Stimulated activated CD4-positive, alpha-beta T cell treated with anti-CD3 and anti-CD28 coated beads, Interleukin-4, amount 100 ng/mL, for 1 hour (primary cell): ENCODE measurements at regions not wholly inside any gene's neighbourhood (a gene's known extent, or its start where the extent isn't known, plus 50 kb on each side); places are given as distances from the start of the nearest gene placed in this dataset.
"Not testable (repeated sequence)": the region's sequence is repeated elsewhere in the genome, so short reads cannot be mapped to it uniquely, and the experiment has no call there.

Experiments
- DNase-seq: peaks from one replicate; pipeline ENCODE4 v3.0.0-alpha.2; 2020

DNA sequence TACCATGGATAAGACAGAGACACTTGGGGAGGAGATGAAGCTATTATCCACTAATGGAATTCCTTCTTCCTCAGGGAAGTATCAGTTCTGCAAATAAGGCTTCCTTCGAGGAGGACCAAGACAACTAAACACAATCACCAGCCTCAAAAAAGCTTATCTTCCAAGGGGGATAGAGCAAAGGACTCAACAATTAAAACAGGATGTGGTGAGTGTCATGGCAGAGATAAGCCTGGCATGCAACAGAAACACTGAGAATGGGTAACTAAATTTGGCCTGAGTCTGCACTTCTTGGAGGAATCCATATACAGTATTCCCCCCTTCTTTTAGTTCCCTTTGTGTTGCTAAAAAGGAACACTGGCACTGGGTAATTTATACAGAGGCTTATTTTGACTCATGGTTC, 1285.2 kb downstream of the GATA3 start:
- no peak for DNase-seq

DNA sequence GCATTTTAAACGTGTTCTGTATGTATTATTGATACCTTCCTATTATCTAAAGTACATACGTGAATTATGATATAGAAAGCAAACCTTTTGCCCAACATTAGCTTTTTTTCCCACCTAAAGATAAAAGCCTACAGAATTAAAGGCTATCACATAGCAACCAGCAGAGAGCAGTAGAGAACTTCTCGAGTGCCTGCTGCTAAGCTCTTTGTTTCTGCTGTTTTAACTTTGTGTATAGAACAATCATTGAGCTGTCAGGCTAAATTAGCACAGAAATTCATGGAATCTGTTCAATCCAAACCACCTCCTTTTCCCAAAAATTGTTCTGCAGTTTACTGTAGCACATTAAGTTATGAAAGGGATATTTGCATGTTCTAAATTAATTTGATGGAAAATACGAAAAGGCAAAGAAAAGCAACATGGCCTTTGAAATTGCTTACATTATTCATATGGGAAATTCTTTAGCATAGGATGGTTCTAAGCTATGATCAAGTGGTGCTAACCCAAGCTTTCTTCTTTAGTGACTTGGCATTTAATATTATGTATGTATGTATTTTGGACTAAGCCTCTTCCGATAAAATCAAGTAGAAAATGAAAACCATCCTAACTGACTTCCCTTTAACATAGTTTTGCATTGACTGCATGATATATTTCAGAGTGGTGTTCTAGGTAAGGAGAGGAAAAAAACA, 1288.5 kb downstream of the GATA3 start:
- DNase-seq = no peak

DNA sequence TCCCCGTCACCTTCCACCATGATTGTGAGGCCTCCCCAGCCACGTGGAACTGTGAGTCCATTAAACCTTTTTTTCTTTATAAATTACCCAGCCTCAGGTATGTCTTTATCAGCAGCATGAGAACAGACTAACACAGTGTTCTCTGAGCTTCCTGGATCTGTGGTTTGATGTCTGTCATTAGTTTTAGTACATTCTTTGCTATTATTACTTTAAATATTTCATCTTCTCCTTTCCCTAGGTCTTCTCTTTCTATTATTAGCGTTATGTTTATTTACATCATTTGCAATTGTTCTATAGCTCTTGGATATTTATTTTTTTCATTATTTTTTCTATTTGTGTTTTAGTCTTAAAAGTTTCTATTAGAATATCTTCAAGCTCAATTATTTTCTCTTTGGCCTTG, 1293.4 kb downstream of the GATA3 start:
- not testable (repeated sequence) for DNase-seq

DNA sequence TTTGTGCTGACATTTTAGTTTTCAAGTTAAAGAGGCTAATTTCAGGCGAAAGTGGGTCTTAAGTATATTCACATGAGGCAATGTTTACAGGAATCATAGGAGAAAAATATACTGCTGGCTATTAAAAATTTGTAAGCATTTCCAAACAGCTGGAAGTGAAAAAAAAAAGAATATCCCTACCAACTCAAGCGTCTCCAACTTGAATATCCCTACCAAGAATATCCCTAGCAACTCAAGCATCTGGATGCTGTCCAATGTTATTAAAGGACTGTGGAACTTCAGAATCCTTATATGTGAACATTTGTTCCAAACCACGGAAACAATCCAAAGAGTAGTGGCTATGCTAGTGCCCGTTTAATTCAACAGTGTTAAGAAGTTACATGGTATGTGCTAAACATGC, 1303.0 kb downstream of the GATA3 start:
- DNase-seq = no peak

DNA sequence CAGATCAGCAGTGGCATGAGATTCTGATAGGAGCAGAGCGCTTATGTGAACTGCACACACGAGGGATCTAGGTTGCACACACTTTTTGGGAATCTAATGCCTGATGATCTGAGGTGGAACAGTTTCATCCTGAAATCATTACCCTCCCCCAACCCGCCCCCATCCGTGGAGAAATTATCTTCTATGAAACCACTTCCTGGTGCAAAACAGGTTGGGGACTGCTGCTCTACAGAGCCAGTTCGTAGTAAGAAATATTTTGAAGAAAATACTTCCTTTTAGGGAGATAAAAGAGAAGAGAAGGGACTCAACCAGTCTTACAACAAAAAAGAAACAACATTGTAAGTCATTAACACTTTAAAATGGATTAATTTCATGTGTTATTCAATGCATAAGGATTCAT, 1308.2 kb downstream of the GATA3 start:
- DNase-seq = no peak

DNA sequence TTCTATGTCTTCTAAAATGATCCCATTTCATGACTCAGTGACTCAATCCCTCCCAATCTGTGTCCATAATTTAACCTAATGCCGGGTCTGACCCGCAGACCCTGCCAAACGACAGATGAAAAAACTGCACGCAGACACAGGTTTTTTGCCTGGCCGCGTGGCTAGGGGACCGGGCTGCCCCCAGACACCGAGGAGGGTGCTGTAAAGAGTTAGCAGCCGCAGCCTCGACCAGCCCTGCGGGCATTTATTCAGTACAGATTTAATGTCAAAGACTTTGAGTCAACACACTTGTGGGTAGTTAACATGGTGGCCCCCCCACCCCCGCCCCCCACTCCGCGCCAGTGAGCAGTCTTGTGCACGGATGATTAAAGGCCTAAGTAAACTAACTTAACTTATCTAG, 1324.7 kb downstream of the GATA3 start:
- no peak for DNase-seq

DNA sequence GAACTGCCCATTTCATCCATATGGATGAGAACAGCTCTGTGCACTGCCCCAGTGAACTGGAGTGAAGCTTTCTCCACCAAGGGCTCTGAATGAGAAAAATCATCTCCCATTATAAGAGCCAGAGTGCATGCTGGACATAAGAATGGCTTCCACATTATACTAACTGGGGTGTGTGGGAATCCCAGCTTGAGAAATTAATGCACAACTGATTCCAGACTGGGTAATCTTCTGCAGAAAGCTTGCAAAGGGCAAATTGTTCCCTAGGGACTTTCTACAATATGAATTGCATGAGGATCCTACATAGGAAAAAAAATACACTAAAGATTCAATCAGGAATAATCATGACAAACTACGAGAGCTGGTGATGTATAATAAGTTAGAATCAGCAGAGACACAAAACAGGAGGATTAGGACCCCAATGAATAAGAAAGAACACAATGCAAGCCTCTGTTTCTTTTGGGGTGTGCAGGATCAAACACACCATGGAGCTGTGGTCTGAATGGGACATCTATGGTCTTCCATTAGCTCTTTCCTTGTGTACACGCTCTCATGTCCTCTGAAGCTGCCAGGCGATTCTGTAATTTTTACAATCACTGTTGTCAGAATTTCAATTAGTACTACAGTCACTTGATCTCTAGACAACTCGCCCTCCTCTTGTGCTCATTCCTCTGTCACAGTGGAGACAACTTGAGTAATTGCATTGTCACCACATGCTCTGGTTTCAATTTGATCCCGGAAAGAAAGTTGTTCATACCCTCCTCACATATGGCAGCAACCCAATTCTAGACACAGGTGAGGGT, 1327.4 kb downstream of the GATA3 start:
- no peak for DNase-seq

DNA sequence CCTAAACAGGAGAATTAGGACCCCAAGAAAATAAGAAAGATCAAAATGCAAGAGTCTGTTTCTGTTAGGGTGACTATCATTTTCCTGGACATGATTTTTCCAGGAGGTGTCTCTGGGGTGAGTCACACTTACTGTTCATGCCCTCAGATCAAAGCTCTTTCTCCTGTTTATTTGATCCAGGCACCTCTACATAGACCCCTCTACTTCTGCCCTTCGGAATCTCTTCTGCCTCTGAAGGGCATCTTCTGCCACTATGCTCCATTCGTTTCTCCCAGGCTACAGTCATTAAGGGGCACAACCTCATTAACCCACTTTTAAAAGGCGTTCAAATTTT, 1328.0 kb downstream of the GATA3 start:
- DNase-seq = no peak

DNA sequence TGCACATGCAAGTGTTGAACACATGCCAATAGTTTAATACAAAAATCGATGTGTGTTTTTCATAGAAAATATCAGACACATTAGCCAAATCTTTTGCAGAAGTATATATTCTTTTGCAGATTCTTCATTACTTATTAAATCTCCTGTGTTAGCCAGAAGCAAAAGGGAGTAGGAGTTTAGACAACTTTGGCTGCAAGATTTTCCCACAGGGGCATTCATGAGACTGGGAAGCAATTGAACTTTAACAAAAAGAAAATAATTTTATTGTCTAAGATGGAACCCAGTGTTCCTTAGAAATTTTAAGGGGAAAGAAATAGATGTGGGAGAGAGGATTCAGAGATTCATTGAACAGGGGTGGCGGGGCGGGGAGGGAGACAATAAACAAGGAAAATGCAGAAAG, 1336.0 kb downstream of the GATA3 start:
- no peak for DNase-seq

DNA sequence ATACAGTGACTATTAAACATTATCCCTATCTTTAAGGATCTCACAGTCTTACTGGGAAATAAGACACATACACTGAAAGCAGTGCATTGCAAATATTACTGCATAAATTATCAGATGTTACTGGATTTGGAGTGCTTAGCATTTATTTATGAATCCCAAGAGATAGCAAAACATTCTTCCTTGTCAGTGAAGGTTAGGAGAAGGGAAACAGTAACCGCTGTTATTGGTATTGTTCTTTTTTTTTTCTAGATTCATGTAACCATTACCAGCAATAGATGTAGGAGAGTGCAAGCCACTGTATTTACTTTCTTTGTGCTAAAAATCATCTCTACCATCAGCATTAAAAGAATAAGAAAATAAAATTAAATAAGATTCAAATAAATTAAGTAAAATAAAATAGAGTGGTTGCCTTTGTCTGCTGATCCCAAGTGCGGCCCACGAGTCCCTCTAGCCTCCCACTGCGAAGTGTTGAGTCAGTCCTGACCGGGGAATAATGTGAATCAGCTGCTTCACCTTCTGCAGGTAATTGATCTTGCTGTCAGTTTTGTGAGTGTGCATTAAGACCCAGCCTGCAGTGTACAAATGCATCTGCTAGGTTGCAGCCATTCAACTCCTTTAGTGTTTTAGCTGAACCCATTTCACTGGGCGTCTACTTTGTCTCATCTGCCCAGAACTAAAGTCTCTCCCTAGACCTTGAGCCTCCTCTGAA, 1344.9 kb downstream of the GATA3 start:
- no peak for DNase-seq

DNA sequence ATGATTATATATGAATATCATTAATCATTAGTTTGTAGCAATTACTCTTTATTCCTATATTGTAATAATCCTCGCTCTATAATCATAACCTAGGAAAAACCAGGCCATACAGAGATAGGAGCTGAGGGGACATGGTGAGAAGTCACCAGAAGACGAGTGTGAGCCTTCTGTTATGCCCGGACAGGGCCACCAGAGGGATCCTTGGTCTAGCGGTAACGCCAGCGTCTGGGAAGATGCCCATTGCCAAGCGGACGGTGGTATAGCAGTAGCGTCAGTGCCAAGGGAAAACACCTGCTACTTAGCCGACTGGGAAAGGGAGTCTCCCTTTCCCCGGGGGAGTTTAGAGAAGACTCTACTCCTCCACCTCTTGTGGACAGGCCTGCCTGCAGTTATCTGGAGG, 1347.6 kb downstream of the GATA3 start:
- not testable (repeated sequence) for DNase-seq

DNA sequence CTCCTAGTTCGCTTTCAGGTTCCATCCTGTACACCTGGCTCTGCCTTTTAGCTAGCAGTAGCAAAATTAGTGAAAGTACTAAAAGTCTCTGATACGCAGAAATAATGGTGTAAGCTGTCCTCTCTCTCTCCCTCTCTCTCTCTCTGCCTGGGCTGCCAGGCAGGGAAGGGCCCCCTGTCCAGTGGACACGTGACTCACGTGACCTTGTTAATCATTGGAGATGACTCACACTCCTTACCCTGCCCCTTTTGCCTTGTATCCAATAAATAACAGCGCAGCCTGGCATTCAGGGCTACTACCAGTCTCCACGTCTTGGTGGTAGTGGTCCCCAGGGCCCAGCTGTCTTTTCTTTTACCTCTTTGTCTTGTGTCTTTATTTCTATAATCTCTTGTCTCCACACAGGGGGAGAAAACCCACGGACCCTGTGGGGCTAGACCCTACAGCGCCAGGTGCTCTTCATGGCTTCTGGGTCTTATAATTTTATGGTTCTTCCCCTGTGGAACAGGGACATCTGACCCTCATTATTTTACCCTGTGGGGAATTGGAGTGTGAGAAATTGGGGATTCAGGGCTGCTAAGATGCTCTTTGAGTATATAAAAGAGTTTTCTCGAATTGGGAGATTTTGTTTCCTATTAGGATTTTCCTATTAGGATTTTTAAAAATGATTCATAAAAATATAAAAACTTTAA, 1348.2 kb downstream of the GATA3 start:
- not testable (repeated sequence) for DNase-seq

DNA sequence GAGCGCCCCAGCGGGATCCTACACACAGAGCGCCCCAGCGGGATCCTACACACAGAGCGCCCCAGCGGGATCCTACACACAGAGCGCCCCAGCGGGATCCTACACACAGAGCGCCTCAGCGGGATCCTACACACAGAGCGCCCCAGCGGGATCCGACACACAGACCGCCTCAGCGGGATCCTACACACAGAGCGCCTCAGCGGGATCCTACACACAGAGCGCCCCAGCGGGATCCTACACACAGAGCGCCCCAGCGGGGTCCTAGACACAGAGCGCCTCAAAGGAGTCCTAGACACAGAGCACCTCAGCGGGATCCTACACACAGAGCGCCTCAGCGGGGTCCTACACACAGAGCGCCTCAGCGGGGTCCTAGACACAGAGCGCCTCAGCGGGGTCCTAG, 1352.7 kb downstream of the GATA3 start:
- DNase-seq = not testable (repeated sequence)

DNA sequence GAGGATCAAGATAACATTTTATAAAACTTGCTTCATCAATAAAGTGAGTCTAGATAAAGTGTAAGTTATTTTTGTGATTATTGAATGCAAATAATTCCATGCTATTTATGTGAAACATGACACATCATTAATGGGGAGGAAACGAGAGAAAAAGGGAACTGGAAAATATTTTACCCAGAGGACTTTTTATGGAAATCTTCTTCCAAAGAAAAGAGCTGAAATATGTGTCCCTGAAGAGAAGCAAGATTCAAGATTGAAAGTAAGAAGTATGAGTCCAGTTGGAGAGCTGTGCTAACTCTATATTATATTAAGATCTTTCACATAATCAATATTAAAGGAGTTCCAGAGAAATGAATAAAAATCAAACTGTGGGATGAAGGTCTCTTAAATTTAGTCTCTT, 1361.8 kb downstream of the GATA3 start:
- no peak for DNase-seq

DNA sequence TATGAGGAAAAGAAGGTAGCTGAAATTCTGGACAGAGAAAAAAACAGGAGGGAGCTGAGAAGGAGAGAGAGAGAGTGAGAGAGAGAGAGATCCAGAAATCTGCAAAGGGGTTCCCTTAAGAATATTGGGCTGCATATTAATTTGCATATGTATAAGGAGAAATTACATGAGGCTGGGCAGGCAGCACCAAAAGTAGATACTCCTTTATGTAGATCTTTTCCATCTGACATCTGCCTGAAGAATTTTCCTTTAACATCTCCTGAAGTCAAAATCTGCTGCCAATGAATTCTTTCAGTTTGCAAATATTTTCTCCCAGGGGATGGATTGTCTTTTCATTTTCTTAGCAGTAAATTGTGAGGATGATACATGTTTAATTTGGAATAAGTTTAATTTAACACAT, 1365.3 kb downstream of the GATA3 start:
- no peak for DNase-seq

DNA sequence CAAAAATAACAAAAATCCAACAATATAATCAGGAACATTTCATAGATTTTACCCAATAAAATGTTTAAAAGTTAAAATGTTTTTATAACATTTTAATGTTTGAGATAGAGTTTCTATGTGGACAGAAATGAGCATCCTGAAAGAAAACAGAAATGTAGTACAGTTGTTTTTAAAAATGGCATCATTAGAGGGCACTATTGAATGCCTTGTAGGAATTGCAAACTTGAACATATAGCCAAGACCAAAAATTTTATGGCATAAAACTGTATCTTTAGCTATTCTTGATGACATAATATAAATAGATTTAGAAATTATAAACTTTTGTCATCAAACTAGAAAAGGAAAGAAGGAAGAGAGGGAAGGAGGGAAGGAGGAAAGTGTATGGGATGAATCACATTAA, 1372.7 kb downstream of the GATA3 start:
- no peak for DNase-seq

DNA sequence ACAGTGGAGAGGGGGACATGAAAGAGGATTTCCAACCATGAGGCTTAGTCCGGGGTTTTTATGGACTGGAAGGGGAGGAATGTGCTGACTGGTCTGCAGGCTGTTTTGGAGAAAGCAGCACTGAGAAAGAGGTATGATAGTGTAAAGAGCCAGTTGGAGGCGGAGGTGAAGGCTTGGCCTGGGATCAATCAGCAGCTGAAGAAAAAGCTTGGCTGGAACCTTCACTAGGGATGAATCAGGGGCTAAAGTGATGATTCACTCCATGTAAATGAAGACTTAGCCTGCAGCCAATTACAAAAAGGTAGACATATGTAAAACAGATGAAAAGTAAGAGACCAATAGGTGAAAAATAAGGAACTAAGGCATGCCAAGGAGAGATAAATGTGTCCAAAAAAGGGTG, 1382.6 kb downstream of the GATA3 start:
- no peak for DNase-seq

DNA sequence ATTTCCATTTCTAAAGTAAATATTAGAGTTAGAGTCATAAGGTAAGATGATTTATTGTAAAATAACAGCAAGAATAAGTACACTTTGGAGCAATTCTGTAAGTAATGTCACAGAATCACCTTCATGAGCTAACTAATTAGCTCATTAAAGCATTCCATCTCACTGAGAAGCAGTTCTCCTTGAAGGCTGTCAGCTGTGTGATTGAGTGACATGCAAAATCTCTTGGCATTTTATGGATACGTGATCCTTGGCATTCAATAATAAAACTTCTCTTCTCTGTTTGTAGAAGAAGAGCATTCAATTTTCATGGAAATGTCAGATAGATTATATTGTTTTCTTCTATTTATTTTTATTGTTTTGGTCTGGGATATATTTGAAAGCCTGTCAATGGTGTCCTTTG, 1389.3 kb downstream of the GATA3 start:
- DNase-seq = no peak

DNA sequence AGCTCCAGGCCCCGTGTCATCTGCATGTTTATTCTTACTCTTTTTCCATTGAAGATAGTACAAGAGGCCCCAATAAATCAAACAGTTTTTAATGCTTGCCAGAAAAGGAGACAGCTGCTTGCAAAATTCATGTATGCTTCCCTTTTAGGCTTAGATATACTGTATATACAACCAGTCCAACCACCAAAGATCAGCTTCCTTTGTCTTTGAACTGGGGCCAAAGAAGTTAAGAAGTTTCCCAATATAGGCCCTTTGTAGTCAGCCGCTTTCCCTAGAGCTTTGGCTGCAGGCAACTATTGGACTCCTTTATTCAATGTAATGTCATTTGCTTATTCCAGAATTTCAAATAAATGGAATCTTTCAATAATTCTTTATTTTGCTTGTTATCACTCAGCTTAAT, 1395.0 kb downstream of the GATA3 start:
- DNase-seq = no peak

DNA sequence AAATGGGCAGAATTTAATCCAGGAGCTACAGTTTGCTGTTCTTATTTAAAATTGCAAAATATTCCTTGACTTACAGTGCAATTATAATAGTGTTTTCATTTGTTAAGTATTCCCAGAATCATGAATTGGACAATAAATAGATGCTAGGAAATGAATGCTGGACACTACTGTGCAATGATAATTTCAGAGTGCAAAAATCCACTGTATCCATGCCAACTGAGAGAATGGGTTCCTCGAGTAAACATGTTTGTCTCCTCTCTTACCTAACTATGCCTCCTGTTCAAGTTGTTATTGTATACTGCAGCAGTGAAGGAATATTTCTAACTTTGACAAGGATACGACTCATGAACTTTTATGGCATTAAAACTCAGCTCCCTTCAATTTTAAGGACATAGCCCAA, 1396.3 kb downstream of the GATA3 start:
- DNase-seq = no peak

DNA sequence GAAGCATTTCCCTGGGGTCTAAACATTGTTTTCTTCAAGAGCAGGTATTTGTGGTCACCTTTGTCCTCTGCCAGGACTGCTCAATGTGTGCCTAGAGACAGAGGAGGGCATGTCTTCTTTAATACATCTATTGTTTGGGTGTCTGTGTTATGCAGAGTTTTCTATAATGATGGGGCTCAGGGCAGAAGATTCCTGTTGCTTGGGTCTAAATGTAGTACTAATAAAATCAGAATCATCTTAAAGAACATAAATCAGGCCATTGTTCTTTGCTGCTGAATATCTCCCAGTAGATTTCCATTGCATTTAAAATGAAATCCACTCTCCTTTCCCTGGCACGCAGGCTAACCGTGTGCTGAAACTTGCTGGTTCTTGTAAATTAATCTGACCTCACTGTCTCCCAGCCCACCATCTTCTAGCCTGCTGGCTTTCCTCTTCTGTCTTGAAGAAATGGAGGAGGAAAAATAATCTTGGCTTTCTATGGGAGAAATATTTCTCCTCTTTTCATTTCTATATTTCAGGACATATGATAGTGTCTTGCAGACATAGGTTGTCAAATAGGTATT, 1396.8 kb downstream of the GATA3 start:
- no peak for DNase-seq

DNA sequence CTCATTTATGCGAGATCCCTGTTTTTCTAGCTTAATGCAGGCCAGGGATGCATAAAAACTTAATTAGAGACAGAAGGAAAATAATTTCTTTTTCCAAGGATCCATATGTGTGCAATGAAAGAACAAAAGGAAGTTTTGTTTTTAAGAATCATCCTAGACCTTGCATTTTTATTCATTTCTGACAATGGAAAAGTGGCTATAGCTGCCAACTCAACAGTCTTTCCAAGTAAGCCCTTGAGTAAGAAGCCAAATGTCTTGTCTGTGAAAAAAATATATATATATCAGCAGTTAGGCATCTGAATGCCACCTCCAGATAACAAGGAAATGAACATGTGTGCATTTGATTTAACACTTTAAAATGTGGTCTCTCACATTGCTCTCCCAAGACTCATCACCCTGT, 1397.6 kb downstream of the GATA3 start:
- no peak for DNase-seq

DNA sequence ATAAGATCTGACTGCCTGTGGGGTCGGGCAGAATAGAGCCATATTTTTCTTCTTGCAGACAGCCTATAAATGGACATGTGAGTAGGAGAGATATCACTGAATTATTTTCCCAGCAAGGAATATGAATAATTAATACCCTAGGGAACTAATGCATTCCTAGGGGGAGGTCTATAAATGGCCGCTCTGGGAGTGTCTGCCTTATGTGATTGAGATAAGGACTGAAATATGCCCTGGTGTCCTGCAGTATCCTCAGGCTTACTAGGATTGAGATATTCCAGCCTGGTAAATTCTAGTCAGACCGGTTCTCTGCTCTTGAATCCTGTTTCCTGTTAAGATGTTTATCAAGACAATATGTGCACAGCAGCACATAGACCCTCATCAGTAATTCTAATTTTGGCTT, 1399.4 kb downstream of the GATA3 start:
- DNase-seq = not testable (repeated sequence)
